ENCODE measurements at regions not wholly inside any gene's neighbourhood (a gene's known extent, or its start where the extent isn't known, plus 50 kb on each side); places are given as distances from the start of the nearest gene placed in this dataset.

GRCh38 chr12:115630136-115630535 is 647.4 kb downstream of the MED13L start:
- DNase-seq, result no peak

DNA sequence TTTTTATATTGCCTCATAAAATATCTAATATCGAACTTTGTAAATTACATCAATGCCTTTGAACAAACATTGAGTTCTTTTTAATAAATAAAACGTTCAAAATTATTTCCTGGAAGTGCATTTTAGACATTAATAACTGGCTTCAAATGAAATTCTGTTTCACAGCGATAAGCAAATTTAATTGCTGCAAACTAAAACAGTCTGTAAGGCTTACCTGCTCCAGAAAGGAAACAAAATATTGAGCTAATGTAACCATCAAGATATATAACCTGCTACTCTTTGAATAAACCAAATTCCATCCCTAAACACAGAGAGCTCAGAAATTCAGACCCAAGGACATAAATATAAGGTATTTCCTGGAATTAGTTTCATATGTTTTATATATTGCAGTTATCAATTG is 651.3 kb downstream of the MED13L start:
- DNase-seq, result no peak

DNA sequence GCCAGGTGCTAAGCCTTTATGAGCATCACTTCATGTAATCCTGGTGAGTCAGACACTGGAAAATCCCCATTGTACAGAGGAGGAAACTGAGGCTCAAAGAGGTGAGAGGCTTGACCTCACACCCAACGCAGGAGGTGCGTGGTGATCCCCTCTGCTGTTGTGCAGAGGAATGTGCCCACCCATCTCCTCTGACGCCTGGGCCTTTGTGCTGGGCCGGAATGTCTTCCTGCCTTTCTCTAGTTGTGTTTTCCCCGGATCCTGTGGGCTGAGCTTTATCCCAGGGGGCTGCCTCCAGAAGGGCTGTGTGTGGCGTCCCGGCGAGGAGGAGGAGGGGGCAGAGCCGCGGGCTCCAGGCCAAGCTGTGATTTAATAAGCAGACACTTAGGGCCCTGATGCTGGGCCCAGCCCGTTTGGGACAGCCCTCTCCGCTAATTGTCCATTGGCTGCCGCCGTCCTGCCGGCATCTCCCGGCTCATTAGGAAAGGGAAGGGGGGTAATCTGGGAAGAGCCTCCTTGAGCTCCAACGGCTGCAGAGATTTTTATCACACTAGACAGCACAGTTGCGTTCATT is 653.6 kb downstream of the MED13L start:
- peak; percentile 30 for DNase-seq

GRCh38 chr12:115623275-115623674 is 654.2 kb downstream of the MED13L start:
- no peak for DNase-seq

DNA sequence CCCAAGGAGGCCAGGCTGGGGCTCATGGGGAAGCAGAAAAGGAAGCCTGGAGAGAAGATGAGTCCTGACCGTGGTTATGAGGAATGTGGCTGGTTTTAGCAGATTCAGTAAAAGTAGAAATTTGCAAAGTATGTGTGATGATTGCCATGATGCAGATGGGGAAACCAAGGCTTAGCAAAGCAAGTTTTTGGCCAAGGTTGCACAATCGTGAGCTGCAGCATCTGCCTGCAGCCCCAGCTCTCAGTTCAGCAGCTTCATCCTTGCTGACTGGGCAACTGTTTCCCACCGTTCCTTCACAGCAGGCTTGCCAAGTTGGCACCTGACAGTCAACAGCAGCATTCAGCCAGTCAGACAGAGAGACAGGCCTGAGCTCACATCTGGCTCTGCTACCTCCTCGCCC is 656.7 kb downstream of the MED13L start:
- no peak for DNase-seq

DNA sequence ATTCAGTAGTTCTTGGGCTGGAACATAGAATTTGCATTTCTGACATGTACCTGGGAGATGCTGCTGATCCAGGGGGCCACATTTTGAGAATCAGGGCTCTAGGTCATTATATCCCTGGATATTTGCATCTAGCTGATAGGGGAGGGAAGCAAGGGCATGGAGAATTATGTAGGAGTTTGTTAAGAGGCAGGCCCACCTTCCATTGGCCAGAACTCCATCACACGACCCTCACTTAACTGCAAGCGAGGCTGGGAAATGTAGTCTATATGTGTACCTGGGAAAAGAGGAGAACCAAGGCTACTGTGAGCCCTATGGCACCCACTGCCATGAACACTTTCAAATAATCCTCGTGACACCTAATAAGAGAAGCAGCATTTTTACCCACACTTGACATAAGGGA is 657.6 kb downstream of the MED13L start:
- no peak for DNase-seq

GRCh38 chr12:115619061-115619460 is 658.4 kb downstream of the MED13L start:
- no peak for DNase-seq

DNA sequence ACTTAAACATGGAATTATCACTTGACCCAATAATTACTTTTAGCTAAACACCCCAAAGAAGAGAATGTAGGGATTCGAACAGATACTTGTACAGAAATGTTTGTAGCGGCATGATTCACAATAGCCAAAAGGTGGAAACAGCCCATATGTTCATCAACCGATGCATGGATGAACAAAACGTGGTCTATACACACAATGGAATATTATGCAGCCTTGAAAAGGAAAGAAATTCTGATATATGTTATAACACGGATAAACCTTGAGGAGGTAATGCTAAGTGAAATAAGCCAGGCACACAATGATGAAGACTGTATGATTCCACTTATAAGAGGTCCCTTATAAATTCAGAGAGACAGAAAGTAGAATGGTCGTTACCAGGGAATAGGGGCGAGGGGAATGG is 659.4 kb downstream of the MED13L start:
- DNase-seq, result no peak

DNA sequence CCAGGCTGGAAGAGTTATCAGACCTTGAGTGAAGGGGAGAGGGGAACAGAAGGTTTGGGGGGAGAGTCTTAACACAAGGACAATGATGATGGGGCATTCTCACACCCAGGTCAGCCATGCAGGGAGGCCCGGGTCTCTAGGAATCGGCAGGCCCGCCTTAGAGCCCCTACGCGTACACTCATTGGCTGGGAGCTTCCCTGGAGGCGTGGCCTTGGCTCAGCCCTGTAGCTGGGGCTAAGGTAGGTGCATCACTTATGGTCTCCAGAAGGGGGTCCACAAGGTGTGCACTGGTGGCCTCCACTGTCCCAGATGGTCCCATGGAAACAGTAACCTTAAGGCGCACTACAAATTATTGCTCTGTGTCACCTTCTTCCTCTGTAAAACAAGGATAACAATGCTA is 660.1 kb downstream of the MED13L start:
- no peak for DNase-seq

GRCh38 chr12:115611477-115611876 is 666.0 kb downstream of the MED13L start:
- DNase-seq, result peak; percentile 42

DNA sequence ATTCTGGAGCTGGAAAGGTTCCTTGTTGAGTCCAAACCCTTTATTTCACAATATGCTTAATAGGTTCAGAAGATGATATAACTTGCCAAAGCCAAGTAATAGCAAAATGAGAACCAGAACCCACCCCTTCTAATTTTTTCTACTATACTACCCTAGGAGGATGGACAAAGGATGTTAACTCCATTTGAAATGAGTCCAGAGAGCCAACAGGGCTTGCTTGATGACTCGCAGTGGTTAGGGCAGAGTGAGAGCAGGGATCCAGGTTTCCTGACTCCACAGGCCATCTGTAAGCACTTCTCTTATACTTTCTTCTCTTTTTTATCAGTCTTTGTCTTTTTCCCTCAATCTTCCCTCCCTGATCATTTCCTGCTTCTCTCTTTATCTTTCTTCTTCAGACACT is 668.1 kb downstream of the MED13L start:
- DNase-seq, result no peak

DNA sequence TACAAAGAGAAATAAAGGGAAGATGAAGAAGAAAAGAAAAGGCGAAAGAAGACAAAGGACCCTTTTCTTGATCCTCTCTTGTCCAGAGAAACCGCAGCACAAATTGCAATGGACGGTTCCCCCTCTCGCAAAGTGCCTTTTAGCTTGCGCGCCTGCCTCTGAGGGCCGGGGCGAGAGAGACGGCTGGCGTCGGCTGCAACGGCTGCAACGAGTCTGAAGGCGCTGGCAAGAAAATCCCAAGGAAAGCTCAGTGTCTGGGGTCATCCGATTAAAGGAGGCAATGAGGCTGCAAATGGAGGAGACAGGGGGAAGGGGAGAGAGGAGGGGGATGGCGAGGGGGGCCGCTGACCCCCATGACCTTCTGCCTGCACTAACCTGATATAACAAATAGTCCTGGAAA is 671.5 kb downstream of the MED13L start:
- no peak for DNase-seq

GRCh38 chr12:115598871-115599811 is 678.4 kb downstream of the MED13L start:
- DNase-seq, result peak; percentile 64

DNA sequence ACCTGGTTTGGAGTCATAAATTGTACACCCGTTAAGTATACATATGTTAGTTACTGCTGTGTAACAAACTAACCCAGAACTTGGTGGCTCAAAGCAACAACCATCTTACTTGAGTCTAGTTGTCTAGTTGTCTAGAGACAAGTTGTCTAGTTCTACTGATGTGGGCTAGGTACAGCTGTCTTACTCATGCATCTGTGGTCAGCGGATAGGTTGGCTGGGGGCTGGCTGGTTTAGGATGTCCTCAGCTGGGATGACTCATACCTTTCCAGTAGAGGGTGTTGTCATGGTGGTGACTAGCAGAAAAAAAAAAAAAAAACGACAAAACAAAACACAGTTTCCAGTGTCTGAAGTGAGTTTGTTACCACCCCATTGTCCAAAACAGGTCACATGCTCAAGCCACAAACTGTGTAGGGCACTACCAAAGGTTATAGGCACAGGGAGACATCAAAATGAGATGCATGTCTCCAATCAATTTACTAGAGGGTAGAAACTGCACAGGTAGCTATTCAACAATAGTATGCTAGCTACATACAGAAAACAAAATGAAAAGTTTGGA is 680.3 kb downstream of the MED13L start:
- no peak for DNase-seq

GRCh38 chr12:115588131-115588530 is 689.4 kb downstream of the MED13L start:
- DNase-seq, result no peak

DNA sequence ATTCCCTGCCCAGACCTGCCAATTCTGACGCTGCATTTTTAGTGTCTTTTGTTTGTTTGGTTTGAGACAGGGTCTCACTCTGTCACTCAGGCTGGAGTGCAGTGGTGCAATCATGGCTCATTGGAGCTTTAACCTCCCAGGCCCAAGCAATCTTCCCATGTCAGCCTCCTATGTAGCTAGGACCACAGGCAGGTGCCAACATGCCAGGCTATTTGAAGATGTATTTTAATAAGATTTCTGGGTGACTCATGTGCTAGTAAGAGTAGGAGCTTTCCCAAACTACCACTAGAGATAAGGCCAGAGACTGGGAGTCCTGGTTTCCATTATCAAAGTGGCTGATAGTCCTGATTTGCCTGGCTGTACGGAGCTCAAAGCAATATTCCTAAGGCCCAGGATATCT is 693.3 kb downstream of the MED13L start:
- no peak for DNase-seq

DNA sequence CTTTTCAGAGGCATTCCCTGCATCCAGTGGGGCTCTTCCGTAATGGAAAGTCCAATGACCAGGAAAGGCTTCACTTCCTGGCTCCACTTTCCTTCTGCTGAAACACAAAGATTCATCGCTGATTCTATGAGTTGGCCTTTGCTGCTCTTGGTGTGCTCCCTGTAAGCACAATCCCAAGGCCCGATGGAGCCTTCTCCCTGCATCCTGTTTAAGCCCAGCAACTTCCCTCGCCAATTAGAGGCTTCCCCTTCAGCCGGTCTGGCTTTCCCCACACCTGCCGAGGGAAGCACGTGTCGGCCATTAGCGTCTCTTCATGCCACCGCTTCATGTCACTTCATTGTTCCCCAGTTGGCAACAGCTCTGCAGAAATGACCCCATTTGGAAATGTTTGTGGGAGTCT is 693.9 kb downstream of the MED13L start:
- DNase-seq, result no peak

- no peak for DNase-seq
Measured at GRCh38 chr12:115577401-115577800, 700.1 kb downstream of the MED13L start.

DNA sequence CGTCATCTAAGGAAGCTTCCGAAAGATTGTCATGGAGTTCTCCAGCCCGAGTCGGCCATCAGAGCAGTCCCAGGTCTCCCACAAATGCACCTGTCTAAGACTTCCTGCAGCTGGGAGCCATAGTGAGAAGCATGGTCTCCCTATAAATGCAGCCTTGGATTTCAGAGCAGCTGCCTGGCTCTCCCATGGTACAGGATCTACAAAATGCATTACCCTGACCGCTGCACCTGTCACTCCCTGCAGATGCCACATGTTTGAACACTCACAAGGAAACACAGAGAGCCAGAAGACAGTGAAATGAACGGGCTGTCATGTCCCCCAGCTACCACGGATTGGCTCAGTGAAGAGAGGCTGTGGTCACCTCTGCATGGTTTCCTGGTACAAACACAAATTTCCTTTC is 702.7 kb downstream of the MED13L start:
- no peak for DNase-seq

- no peak for DNase-seq
Measured at GRCh38 chr12:115572440-115572839, 705.1 kb downstream of the MED13L start.

DNA sequence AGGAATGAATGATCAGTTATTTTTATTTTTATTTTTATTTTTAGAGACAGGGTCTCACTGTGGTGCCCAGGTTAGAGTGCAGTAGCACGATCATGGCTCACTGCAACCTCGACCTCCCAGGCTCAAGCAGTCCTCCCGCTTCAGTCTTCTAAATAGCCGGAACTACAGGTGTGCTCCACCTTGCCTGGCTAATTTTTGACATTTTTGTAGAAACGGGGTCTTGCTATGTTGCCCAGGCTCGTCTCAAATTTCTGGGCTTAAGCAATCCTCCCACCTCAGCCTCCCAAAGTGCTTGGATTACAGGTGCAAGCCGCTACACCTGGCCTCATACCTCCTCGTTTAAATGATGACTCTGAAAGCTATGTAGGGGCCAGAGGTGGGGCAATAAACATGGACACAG is 706.0 kb downstream of the MED13L start:
- no peak for DNase-seq

DNA sequence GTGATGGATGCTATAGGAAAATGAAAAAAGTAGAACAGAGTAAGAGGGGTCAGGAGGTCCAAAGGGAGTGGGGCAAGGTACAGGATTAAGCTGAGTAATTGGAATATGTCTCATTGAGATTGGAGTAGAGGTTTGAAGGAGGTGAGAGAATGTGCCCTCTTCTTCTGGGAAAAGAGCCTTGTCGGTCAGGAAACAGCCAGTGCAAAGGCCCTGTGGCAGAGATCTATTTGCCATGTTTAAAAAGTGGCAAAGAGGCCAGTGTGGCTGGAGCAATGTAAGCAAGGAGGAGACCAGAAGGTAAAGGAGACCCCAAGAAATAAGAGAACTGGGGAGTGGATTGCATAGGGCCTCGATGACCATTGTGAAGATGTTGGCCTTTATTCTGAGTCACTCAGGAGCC is 706.5 kb downstream of the MED13L start:
- DNase-seq, result no peak

DNA sequence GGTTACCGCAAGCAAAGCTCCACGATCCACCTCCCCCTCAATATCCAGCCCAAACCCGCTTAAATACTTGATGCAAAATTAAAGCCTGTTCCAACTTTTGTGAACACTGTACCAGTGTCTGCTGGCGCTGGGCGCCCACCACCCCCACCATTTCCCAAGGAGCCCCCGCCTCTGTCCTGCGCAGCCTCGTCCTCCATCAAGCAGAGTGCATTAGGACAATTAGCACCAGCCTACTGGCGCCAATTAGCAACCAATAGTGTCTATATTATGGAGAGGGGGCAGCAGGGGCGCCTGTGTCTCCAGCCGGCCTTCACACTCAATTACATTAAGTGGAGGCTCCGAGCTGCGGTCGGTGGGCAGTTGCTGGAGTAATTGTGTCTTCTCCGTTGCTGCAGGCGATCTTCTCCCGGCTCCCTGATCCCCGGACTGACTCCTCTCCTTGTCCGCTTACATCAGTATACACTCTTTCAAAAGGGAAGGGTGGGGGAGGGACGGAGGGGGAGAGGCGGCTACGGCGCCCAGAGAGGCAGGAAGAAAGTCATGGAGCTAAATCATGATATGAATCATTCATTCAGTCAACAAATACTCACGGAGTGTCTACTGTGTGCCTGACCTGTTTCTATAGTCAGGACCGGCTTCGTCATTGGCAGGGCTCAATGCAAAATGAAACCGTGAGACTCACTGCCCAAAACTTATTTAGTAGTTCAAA is 707.3 kb downstream of the MED13L start:
- peak; percentile 29 for DNase-seq
